WERI-Rb-1 (cell line): ENCODE measurements at regions not wholly inside any gene's neighbourhood (a gene's known extent, or its start where the extent isn't known, plus 50 kb on each side); places are given as distances from the start of the nearest gene placed in this dataset.

Experiments
- DNase-seq: peaks from one replicate; pipeline ENCODE4 v3.0.0-alpha.2; 2020
- H3K27ac ChIP-seq: fragments of 250-450 bp; sonication (Bioruptor Pico); 2 replicates; pipeline ENCODE4 v1.5.1; 2020; ENCODE audit warnings: mild to moderate bottlenecking, moderate library complexity
- H3K27me3 ChIP-seq: fragments of 250-450 bp; sonication (Bioruptor Pico); 2 replicates; pipeline ENCODE4 v1.5.1; 2021; ENCODE audit warnings: mild to moderate bottlenecking, low read depth, moderate library complexity; ENCODE audit not compliant: insufficient read depth, severe bottlenecking
- H3K36me3 ChIP-seq: fragments of 250-450 bp; sonication (Bioruptor Pico); 2 replicates; pipeline ENCODE4 v1.5.1; 2020; ENCODE audit warnings: mild to moderate bottlenecking, moderate library complexity
- H3K4me3 ChIP-seq: 2 replicates; pipeline ENCODE4 v1.5.1; 2011; ENCODE audit warnings: low read depth, mild to moderate bottlenecking, control low read depth, low read length
- H3K9me3 ChIP-seq: fragments of 250-450 bp; sonication (Bioruptor Pico); 2 replicates; pipeline ENCODE4 v1.5.1; 2021; ENCODE audit warnings: mild to moderate bottlenecking, moderate library complexity; ENCODE audit not compliant: severe bottlenecking
- CTCF ChIP-seq: IDR thresholded peaks from 2 replicates; pipeline ENCODE4 v1.5.1; 2011; ENCODE audit warnings: low read depth, mild to moderate bottlenecking, control low read depth, inconsistent platforms, low read length

- Histone ChIP-seq H3K36me3 (no peaks in the 10 kb centered on the region), H3K27me3 (peaks cover 11% of the 10 kb centered on the region), H3K9me3 (no peaks in the 10 kb centered on the region), H3K4me3 (no peak overlapping the region), H3K27ac (no peak overlapping the region)
- TF ChIP-seq CTCF = no peak
- no peak for DNase-seq
These were observed 396.2 kb downstream of the ZSWIM6 start for GRCh38 chr5:61728287-61728686.

DNA sequence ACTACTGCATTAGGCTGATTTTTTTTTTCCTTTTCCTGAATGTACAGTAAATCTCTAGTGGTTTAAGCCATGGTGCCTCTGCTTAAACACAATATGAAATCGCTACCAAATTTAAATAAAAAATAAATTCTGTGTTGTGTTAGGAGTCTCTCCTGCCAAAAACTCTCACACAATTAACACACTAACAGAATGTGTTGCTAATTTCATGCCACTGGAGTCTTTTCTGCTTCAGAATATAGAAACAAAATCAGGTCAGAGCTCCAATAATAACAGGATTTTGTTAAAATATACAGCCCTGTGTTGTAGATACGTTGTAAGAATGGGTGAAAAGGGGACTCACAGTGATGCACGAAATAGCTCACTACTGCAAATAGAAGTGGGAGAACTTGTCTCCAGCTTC lies 398.8 kb downstream of the ZSWIM6 start:
- peaks cover 15% of the 10 kb centered on the region for H3K27me3 ChIP-seq
- H3K9me3 ChIP-seq = no peaks in the 10 kb centered on the region
- no peak for DNase-seq
- no peak overlapping the region for H3K4me3 ChIP-seq
- H3K36me3 ChIP-seq = no peaks in the 10 kb centered on the region
- no peak for TF ChIP-seq CTCF
- no peak overlapping the region for H3K27ac ChIP-seq

GRCh38 chr5:61731267-61731945 lies 399.3 kb downstream of the ZSWIM6 start:
- H3K36me3 ChIP-seq = no peaks in the 10 kb centered on the region
- no peak overlapping the region for H3K27ac ChIP-seq
- no peak for TF ChIP-seq CTCF
- DNase-seq = no peak
- H3K27me3 ChIP-seq = peaks cover 15% of the 10 kb centered on the region
- H3K4me3 ChIP-seq = no peak overlapping the region
- H3K9me3 ChIP-seq = no peaks in the 10 kb centered on the region

- no peak for DNase-seq
These were observed 399.9 kb downstream of the ZSWIM6 start for GRCh38 chr5:61731946-61732314.

GRCh38 chr5:61732369-61732768 lies 400.3 kb downstream of the ZSWIM6 start:
- no peak for TF ChIP-seq CTCF
- Histone ChIP-seq H3K27ac (no peak overlapping the region), H3K9me3 (no peaks in the 10 kb centered on the region), H3K27me3 (peaks cover 15% of the 10 kb centered on the region), H3K4me3 (no peak overlapping the region), H3K36me3 (no peaks in the 10 kb centered on the region)
- no peak for DNase-seq

More at GRCh38 chr5:61731946-61732314, 399.9 kb downstream of the ZSWIM6 start:
- Histone ChIP-seq H3K27me3 (peaks cover 15% of the 10 kb centered on the region), H3K9me3 (no peaks in the 10 kb centered on the region), H3K27ac (no peak overlapping the region), H3K4me3 (no peak overlapping the region), H3K36me3 (no peaks in the 10 kb centered on the region)
- no peak for TF ChIP-seq CTCF

DNA sequence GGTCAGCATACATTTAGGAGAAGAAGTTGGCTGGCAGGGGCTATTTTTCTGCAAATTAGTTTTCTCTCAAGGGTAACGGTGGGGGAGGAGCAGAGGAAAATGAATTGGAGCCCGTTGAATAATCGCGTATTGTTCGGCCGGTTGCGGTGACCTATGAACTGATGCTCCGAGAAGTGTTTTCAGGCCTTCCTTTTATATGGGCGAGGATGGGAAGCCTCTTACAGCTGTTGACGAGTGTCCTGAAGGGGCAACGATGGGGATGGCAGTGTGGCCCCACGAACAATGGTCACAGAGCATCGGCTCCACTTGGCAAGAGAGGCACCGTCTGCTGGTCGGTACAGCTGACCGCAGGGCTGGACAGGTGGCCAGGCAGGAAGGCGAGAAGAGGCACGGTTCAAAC lies 400.7 kb downstream of the ZSWIM6 start:
- no peak for TF ChIP-seq CTCF
- Histone ChIP-seq H3K4me3 (no peak overlapping the region), H3K9me3 (no peaks in the 10 kb centered on the region), H3K36me3 (no peaks in the 10 kb centered on the region), H3K27me3 (peaks cover 15% of the 10 kb centered on the region), H3K27ac (no peak overlapping the region)
- no peak for DNase-seq
